Right ventricle myocardium superior (tissue), 1 donor: ENCODE measurements at regions not wholly inside any gene's neighbourhood (a gene's known extent, or its start where the extent isn't known, plus 50 kb on each side); places are given as distances from the start of the nearest gene placed in this dataset.
A peak's percentile ranks its signal among the peaks of the same experiment; 100 is the strongest.

ENCODE experiments used
- ATAC-seq: fragments of 200-7000 bp; cut with Tn5 transposase; one replicate; pipeline ENCODE4 v1.9.1; 2020; ENCODE audit warnings: mild to moderate bottlenecking; ENCODE audit not compliant: poor library complexity
- DNase-seq: peaks from one replicate; pipeline ENCODE4 v3.0.0-alpha.2; 2020
- intact Hi-C: fragments of 100-400 bp; cut with DNase I; formaldehyde crosslinking; loops from one replicate; pipeline ENCODE4 v1.11.2; 2022
- donor health status: DM: no; HTN: yes; CAD: no; lungs with severe emphysema.

- intact Hi-C loops: no loop called here
- no peak for DNase-seq
- ATAC-seq: no peak
Observed at GRCh38 chr11:30149998-30150397, 80.8 kb upstream of the FSHB start.

GRCh38 chr11:30150425-30150824 is 80.4 kb upstream of the FSHB start:
- intact Hi-C loops: no loop called here
- ATAC-seq (peak; percentile 86), DNase-seq (no peak)

DNA sequence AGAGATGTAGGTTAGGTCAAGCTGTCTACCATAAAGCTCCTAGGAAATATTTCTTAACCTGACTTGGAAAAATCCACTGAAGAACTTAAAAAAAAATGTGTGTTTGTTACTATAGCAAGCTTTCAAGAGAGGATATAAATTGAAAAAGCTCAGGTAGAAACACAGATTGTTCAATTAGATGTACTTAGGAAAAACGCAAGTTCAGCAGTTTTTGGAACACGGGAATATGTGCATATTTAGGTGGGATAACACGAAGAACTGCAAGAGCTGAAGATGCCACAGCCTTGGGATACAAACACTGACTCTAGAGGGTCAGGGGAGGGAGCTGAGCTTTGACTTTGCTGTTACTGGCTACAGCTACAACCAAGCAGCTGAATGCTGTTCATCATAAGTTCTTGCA is 77.8 kb upstream of the FSHB start:
- ATAC-seq: no peak
- DNase-seq: no peak
- intact Hi-C loops: no loop called here

DNA sequence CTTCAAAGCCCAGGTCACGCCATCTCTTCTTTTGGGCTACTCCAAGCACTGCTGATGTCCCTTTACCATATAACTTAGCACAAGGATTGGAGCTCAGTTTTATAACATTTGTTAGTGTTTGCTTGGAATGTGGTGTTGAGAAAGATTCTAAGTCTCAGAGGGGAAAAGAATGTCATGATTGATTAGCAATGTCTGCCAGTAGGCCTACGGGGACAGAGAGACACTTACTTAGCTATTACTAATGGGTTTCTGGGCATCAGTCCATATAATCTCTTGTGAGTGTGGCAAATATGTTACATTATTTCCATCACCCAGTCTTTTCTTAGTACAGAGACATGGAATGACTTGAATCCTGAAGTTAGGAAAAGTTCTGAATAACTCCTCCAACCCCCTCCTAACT is 75.4 kb upstream of the FSHB start:
- DNase-seq: no peak
- no peak for ATAC-seq
- intact Hi-C loops: no loop called here

DNA sequence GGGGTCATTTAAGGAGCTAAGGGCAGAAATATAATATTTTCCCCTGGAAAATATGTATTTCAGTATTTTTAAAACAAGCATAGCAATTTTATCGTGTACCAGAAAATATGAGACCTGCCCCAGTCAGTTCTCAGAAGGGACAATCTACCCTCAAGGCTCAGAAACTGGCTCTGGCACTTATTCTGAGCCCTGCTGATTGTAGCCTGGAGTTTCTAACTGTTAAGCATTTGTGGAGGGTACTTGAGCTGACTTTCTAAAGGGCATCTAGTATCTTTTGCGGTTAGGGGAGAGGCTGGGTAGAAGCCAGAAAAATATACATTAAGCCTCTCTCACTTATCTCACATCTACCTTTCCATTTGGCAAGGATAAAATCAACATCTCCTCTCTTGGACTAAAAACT is 71.3 kb upstream of the FSHB start:
- no peak for ATAC-seq
- intact Hi-C loops: no loop called here
- no peak for DNase-seq

DNA sequence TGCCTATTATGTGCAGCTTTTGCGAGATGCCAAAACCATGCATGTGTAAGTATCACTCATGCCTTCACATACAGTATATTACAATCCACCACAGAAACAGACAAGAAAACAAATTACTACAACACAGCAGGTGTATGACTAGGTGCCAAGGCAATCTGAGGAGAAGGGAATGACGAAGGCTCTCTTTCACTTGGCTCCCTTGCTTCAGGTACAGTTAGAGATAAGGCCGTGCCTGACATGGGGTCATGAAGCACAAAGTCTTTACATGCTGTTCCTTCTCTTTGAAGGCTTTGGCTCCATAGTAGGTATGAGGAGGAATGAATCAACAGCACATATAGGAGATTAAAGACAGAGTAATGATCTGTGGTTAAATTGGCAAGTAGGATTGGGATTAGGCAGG is 65.2 kb upstream of the FSHB start:
- ATAC-seq (no peak), DNase-seq (no peak)
- intact Hi-C loops: no loop called here

DNA sequence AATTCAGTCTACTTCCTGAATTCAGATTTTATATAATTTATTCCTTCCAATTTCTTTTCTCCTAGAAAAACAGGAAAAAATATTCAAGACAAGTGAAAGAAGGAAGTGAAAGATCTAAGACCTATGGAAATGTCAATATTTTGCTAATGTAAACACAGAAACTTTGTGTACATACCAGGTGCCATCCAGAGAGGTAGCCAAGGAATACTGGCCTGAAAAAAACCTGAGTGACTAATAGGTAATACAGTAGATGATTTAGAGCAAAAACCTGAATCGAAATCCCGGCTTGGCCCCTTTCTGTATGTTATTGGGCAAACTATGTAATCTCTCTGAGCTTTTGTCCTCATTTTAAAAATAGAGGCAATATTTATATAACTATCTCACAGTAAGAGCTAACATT is 59.2 kb upstream of the FSHB start:
- intact Hi-C loops: no loop called here
- ATAC-seq (no peak), DNase-seq (no peak)

DNA sequence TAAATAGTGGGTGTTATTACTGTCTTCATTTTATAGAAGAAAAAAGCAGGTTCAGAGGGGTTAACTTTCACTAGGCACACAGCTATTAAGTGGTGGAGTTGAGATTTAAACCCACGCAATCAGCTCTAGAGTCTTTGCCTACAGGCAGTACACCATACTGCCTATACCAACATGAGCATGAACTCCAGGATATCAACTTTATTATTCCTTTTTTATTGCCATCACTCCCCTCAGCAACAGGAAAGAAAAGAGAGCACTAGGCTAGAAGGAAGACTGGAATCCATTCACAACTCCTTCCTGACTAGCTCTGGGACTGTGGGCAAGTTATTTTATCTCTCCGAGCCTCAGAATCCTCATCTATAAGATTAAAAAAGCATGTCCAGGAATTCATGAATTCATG is 58.7 kb upstream of the FSHB start:
- intact Hi-C loops: no loop called here
- ATAC-seq (no peak), DNase-seq (no peak)

- ATAC-seq: no peak
- DNase-seq: no peak
- intact Hi-C loops: no loop called here
Observed at GRCh38 chr11:30172883-30173311, 57.9 kb upstream of the FSHB start.

DNA sequence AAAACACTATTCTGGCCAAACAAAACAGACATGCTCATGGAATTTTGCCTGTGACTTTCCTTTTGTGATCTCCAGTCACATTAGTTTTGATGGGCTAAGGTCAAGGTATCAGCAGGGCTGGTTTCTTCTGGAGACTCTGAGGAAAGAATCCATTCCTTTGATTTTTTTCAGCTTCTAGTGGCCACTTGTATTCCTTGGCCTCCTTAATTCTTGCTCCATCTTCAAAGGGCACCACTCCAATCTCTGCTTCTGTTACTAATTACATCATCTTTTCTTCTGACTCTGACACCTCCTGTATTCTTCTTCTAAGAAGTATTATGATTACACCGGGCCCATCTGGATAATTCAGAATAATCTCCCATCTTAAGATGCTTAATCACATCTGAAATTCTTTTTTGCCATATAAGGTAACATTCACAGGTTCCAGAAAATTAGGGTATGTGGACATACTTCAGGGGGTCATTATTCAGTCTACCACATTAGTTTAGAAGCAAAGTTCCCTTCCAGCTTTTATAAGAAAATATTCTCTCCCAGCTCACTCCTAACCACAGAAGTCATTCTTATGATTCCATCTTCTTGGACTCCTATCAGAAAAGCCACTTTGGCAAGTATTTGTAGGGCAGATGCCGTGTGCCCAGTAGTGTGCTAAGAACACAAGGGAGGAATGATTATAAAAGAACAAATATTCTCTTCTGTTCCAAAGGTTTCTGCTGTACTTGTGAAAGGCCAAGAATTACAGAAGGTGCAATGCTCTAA is 56.4 kb upstream of the FSHB start:
- intact Hi-C loops: no loop called here
- DNase-seq (no peak), ATAC-seq (peak; percentile 29)
